Sigmoid colon (tissue), 4 donors: ENCODE measurements at regions not wholly inside any gene's neighbourhood (a gene's known extent, or its start where the extent isn't known, plus 50 kb on each side); places are given as distances from the start of the nearest gene placed in this dataset.

Experiments
- EP300 ChIP-seq, 4 donors: sonication (generic); formaldehyde crosslinking; IDR thresholded peaks; one replicate each; pipeline ENCODE4 v1.6.1; 2017; ENCODE audit warnings: antibody characterized with exemption in 4 of 4
- POLR2A ChIP-seq, 2 donors: fragments of 450-650 bp; IDR thresholded peaks; one replicate each; pipeline ENCODE4 v1.6.1; 2016; ENCODE audit warnings: antibody characterized with exemption in 2 of 2, mild to moderate bottlenecking in 2 of 2, moderate library complexity in 2 of 2
- POLR2AphosphoS5 ChIP-seq, 4 donors: sonication (generic); formaldehyde crosslinking; IDR thresholded peaks; one replicate each; pipeline ENCODE4 v1.6.1; 2017; ENCODE audit warnings: antibody characterized with exemption in 4 of 4
- TF ChIP-seq, protein P1 (sequence below), 4 experiments: fragments of 450-650 bp in 3 of 4; fragments of 200-600 bp in 1 of 4; IDR thresholded peaks; one replicate each; pipeline ENCODE4 v1.5.1; 2016 to 2019; ENCODE audit warnings: antibody characterized with exemption in 4 of 4, mild to moderate bottlenecking in 3 of 4, moderate library complexity in 2 of 4

DNA sequence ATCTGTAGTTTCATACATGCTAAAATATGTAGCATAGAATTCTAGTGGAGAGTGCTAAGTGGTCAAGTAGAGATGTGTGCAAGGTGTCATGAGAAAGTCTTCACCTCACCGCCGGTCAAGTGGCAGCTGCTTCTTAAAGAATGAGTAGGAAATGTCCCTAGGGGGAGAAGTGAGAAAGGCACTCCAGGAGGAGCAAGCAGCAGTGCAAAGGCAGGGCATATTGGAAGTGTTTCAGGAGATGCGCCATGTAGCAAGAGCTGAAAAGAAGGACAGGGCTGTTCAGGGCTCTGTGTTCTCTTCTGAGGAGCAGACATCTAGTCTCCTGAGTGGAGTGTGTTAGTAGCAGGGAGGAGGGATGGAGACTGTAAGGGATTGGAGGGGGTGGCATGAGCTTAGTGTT is 312.4 kb upstream of the SEMA6D start:
- TF ChIP-seq, protein P1, sequence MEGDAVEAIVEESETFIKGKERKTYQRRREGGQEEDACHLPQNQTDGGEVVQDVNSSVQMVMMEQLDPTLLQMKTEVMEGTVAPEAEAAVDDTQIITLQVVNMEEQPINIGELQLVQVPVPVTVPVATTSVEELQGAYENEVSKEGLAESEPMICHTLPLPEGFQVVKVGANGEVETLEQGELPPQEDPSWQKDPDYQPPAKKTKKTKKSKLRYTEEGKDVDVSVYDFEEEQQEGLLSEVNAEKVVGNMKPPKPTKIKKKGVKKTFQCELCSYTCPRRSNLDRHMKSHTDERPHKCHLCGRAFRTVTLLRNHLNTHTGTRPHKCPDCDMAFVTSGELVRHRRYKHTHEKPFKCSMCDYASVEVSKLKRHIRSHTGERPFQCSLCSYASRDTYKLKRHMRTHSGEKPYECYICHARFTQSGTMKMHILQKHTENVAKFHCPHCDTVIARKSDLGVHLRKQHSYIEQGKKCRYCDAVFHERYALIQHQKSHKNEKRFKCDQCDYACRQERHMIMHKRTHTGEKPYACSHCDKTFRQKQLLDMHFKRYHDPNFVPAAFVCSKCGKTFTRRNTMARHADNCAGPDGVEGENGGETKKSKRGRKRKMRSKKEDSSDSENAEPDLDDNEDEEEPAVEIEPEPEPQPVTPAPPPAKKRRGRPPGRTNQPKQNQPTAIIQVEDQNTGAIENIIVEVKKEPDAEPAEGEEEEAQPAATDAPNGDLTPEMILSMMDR (IDR thresholded peaks at IDR 0.05) = no peak
- TF ChIP-seq POLR2AphosphoS5 (IDR thresholded peaks at IDR 0.05) = no peak
- no peak for TF ChIP-seq EP300 (IDR thresholded peaks at IDR 0.05)
- no peak for TF ChIP-seq POLR2A (IDR thresholded peaks at IDR 0.05)
